ENCODE measurements at regions not wholly inside any gene's neighbourhood (a gene's known extent, or its start where the extent isn't known, plus 50 kb on each side); places are given as distances from the start of the nearest gene placed in this dataset.
A peak's percentile ranks its signal among the peaks of the same experiment; 100 is the strongest.
"Not testable (repeated sequence)": the region's sequence is repeated elsewhere in the genome, so short reads cannot be mapped to it uniquely, and the experiment has no call there.

DNA sequence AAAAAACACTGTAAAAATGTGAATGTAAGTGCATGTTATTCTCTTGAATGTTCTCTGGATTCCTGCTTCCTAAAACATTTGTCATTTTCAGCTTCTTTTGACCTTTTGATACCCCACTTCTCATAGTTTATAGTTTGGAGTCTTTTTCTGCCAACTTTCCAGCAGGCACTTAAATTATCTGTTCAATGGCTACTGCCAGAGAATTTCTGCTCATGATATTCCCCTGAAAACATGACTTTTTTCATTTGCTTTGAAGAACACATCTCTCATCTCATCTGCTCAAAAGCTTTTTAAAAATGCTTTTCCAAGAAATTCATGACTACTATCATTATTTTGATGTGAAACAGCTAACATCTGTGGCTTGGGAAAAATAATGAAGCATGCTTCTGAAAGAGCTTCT, 269.7 kb upstream of the PCDH7 start:
- DNase-seq (ENCODE audit: low spot score): no peak

DNA sequence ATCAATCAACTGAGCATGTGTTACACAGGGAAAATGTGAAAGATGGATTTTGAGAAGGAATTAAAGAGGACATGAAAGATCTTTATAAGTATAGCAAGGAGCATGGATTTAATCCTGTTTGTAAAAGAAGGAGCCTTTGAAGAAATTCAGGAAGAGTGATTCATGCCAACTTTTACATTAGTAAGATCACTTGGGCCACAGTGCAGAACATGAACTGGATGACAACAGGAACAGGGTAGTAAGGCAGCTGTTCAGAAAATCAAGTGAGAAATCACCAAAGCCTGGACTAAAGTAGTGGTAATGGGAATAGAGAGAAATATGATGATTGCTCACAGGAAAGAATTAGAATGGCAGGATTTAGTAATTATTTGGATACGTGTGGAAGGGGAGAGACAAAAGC, 265.7 kb upstream of the PCDH7 start:
- no peak for DNase-seq (ENCODE audit: low spot score)

DNA sequence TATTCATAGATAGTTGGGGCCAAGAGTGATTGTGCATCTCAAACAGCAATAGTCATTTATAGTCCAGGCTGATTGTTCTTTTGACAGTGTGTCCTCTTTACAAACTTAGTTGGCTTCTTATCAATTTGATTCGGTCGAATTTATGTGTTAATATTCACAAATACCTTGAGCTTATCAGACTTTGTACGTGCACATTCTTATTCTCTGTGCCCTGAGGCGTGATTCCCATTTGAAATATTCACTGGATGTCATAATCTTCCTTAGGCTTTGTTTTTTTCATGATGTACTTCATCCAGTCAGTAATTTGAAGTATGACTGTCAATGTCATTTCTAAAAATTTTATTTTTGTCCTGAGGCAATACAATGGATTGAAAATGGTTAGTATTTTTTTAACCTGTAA, 263.5 kb upstream of the PCDH7 start:
- no peak for DNase-seq (ENCODE audit: low spot score)

DNA sequence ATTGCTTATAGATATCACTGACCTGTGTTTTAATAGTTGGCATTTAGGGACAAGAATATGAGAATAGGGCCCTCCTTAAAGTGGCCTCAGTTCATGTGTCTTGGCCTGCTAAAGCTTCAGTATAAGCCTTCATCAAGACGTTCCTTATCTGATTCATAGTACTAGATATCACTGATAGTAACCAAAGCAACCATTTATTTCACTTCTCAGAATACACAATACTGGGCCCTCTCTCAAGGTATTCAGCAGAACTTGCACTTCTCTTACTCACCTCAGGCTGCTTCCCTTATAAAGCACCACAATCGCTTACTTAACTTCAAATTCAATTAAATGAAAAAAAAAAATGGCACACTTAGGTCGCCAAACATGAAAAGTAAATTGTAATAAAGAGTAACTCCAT, 259.4 kb upstream of the PCDH7 start:
- no peak for DNase-seq (ENCODE audit: low spot score)

DNA sequence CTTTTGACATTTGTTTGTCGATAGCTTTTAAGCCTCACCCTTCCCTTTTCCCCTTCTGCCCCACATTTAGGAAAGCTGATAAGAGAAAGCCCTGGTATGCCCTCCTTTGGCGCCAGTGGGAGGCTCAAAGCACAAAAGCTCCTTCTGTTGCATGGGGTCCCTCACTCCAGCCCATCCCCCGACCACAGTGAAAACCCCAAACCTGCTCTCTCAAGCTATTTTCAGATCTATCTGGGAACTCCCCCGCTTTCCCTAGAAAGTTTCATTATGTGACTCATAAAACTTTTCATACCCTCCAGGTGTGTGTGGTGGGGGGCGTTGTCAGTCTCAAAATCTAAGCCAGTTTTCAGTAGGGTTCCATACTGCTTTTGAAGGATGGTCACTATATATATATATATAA, 259.0 kb upstream of the PCDH7 start:
- DNase-seq (ENCODE audit: low spot score): no peak

DNA sequence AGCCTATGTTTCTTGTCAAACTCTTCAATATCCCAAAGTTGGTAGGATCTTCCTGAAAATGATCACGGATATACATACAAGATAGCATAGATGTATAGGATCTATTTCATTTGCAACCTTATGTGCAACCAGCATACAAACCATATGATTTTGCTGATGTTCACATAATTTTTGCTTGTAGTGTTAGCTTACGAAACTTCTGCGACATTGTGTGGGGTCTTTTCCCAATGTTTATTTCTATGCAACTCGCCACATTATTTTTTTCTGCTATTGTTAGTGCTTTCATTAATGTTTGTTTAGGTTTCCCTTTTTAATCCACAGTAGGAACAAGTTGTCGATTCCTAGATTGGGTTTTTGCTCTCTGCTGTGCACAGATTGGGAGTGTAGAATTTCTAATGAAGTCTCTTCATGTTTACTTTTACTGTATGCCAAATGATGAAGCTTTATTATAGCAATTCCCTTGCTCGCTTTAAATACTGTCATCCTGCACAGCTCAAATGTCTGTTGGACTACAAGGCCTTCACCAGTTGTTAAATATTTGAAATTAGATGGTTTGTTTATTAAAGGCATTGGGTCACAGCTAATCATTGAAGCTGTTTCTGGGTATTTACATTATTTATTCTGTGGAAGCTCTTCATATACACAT, 257.6 kb upstream of the PCDH7 start:
- no peak for DNase-seq (ENCODE audit: low spot score)

DNA sequence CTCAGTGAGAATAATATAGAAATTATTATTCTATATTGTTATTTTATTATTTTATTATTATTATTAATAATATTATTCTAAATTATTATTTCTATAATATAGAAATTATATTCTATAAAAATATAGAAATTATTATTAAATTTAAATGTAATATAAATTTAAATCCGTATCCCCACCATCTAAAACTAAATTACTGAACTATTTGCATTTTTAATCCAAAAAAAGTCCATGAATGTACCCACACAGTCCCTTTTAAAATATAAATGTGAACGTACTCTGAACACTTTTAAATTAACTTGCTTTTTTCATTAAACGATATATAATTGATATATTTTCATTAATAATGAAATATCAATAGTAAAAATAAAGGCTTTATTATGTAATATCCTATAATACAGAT, 248.3 kb upstream of the PCDH7 start:
- DNase-seq (ENCODE audit: low spot score): no peak

DNA sequence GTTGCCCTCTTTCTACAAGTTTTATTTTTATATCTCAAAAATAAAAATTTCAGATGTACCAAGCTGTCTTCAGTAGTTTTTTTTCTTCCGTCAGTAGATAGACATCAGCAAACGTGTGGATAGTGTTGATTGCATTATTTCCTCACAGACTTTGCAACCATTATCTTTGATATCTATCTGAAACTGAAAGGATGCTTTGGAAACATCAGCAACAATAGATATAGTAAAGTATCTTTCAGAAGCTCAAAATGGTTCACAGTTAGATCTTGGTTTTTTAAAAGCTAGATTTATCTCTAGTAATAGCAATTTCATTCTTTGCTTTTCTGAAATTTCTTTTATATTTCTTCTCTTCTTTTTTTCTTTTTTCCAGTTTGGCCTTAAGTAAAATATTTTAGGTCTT, 246.9 kb upstream of the PCDH7 start:
- DNase-seq (ENCODE audit: low spot score): no peak

DNA sequence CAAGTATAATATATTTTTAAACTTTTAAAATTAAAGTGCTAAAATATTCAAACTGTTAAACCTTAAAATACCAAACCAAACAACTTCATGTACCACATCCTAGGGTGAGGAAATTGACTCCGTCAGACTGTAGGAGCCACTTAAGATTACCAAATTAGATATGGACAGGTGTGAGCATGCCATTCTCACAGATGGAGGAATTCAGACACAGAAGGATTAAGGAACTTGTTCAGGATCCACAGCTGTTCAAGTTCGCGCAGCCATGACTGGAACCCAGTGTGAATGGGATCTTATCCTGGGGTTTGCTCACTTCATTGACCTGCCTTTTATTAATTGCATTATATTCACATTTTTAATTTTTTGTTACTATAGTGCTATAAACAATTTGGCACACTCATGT, 224.9 kb upstream of the PCDH7 start:
- DNase-seq (ENCODE audit: low spot score): no peak

DNA sequence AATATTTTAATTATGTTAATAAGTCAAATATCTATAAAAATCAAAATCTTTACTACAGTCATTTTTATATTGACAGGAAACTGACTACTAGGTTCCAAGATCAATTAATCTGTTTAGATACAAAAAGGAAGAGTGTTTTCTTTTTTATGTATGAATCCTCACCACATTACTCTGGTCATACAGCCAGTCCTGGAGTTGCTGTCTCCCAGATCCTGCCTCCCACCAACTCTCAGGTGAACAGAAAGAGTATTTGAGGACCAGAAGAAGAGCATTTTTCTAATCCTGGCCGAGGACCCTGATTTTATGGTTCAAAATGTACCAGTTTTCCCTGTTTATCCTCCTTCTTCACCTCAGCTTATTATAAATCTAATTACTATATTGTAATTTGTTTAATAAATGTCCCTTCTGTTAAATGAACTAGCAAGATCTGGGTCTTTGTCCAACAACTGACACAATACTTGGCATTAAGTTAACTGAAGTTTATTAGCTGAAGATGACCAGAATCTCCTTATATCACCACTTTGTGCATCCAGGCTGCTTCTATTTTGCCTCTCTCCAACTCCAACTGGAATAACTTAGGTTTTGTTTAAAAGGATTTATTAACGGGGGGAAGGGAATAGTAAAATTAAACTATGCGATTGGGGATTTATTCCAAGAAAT, 224.4 kb upstream of the PCDH7 start:
- DNase-seq (ENCODE audit: low spot score): no peak

DNA sequence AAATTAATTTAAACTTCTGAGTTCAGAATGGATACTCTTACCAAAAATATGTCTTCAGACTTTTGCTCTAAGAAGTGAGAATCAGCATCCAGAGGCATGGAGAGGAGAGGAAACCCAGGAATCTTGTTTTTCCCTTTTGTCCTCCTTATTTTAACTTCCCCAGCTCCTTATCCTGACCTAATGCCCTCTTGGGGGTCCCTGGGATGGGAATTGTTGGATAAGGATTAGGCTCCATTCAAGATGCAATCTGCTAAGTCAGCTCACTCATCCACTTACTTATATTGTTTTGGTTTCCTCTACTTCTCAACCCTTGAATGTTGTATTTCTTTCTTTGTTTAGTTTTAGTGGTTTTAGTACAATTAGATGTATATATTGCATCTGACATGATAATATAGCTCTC, 208.4 kb upstream of the PCDH7 start:
- DNase-seq (ENCODE audit: low spot score): no peak

DNA sequence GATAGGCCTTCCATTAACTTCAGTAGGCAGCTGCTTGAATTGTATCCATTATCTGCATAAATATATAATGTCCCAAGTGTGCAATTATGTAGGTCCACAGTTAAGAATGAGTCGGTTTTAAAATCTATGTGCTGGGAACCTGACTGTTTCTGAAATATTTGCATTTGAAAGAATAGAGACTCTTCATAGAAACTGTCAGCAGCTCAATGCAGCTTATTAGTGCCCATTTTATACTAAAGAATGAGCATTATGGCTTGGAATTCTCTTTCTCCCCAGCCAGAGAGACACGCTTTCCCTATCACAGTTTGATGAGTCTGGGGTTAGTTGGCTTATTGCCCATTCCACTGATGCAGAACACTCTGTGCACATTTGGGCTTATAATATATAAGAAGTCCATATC, 202.0 kb upstream of the PCDH7 start:
- no peak for DNase-seq (ENCODE audit: low spot score)

DNA sequence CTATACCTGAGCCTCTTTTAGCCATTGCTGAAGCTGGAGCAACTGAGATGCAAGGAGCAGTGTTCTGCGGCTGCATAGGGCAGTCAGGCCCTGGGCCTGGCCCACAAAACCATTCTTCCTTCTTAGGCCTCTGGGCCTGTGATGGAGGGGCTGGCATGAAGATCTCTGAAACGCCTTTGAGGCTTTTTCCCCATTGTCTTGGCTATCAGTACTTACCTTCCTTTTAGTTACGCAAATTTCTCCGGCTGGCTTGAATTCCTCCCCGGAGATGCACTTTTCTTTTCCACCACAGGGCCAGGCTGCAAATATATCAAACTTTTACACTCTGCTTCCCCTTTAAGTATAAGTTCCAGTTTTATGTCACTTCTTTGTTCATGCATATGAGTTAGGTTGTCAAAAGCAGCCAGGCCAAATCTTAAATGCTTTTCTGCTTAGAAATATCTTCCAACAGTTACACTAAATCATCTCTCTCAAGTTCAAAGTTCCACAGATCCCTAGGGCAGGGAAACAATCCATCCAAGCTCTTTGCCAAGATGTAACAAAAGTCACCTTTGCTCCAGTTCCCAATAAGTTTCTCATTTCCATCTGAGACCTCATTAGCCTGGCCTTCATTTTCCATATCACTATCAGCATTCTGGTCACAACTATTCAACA, 194.4 kb upstream of the PCDH7 start:
- DNase-seq (ENCODE audit: low spot score): no peak

DNA sequence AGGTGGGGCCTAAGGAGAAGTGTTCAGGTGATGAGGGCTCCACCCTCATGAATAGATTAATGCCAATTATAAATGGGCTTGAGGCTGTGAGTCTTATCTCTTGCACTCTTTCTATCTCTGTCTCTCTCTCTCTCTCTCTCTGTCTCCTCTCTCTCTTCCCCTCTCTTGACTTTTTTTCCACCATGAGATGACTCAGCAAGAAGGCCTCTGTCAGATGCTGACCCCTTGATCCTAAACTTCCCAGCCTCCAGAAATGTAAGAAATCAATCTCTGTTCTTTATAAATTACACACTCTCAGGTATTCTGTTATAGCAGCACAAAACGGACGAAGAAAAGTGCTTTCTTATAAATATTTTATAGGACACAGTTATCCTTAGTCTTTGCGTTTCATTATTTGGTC, 184.9 kb upstream of the PCDH7 start:
- no peak for DNase-seq (ENCODE audit: low spot score)

DNA sequence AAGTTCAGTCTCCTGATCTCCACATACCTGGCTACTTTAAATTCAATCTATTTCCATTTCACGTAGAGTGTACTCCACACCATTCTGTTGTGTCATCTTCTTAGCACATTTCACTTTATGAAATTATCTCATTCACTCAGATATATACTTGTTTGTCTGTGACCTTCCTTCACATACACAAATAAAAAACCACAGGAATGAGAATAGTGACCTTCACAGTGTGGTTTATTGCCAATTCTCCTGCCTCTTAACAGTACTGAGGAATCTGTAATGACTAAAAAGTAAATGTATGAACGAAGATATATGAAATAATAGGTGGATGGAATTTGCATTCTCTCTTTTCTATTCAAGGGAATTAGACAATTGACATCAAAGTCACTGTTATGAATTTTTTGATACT, 183.9 kb upstream of the PCDH7 start:
- DNase-seq (ENCODE audit: low spot score): no peak

DNA sequence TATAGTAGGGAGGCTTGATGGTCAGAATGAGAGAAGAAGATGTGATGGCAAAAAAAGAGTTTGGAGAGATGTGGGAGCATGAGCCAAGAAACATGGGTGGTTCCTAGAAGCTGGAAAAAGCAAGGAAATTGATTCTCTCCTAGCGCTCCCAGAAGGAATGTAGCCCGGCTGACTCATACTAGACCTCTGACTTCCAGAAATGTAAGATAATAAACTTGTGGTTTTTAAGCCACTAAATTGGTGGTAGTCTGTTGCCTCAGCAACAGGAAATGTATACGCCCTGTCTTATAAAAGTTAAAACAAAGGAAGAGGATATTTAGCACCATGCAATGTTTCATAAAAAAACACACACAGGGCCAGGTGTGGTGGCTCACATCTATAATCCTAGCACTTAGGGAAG, 182.7 kb upstream of the PCDH7 start:
- DNase-seq (ENCODE audit: low spot score): peak; percentile 3

DNA sequence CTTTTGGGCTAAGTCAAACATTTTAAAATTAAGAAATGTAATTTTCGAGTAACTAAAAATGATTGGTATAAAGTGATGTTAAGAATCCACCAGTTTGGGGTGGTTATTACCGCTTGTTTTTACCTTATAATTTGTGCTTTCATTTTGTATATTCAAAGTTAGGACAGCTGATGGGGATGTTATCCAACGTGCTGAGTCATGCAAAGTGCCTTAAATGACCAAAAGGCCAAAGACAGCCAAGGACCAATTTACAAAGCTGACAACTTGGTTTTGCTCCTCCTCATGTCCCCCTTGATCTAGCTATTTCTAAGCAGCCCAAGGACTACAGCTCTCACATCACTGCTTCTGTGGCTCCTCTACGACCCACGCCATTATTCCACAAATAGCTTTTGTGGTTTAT, 181.4 kb upstream of the PCDH7 start:
- DNase-seq (ENCODE audit: low spot score): no peak

DNA sequence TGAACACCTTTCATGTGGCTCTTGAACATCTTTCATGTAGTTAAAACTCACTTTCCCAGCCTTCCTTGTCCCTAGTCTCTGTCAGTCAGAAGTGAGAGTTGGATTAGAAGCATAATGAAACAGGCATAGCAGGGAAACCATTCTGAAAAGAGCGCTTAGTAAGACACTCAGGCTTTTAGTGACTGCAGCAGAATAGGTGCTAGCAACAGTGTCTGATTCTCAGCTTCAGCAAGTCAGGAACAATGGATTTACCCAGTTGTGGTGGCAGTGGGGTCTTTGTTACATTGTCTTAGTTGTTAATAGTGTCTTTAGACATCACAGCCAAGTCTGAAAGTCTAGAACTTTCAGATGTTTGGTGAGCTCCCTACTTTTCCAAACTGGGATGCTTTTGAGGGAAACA, 177.1 kb upstream of the PCDH7 start:
- DNase-seq (ENCODE audit: low spot score): no peak

DNA sequence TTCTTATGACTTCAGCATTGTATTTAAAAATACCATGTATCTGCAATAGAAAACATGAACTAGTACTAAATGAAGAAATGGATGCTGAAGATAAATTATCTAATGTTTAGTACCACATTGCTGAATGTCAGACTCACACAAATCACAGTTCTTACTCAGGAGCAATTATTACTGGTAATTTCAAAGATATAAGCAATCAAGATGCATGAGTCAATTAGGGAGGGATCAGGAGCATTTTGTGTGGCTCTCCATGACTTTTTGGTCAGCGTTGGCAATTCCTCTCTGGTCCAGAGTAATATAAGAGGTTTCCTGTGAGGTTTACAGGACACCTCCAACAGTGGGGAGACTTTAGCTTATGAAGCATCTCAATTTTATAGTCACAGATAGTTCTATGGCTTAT, 167.0 kb upstream of the PCDH7 start:
- no peak for DNase-seq (ENCODE audit: low spot score)

DNA sequence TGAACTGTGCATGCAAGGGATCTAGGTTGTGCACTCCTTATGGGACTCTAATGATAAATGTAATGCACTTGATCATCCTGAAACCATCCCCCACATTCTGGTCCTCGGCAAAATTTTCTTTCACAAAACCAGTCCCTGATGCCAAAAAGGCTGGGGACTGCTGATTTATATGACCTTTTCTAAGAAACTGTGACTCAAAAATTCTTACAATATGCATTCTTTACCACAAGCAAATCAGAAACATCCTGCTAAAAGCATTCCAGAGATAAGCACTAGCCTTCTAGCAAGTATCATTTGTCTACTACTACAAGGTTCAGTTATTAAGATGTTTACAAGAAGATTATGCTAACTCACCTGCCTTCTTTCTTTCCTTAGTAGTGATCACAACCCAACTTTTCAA, 166.5 kb upstream of the PCDH7 start:
- DNase-seq (ENCODE audit: low spot score): no peak

DNA sequence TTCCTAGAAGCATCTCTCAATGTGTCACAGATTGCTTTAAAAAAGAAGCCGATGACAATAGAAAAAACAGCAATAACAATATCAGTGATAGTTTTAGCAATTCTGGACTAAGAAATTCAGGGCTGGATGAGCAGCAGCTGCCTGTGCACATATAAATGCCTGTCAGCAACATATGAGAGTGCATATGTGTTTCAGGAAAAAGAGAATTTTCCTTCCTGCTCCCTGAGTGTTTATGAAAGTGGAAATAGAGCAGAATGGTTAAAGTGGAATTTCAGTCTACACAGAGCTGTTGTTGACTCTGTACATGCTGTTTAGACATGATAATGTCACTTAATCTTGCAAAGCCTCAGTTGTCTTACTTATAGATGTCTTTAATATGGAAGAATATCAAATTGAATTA, 164.4 kb upstream of the PCDH7 start:
- DNase-seq (ENCODE audit: low spot score): no peak

DNA sequence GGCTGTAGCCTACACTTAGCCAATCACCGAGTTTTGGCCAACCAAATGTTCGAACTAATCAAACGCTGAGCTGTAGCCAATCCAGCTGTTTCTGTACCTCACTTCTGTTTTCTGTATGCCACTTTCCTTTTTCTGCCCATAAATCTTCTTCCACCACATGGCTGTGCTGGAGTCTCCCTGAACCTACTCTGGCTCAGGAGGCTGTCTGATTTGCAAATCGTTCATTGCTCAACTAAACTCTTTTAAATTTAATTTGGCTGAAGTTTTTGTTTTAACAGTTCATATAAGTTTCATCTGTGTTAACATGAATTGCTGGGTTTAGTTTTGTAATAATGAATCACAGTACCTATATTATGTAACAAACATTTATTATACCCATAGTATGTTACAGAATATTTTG, 160.7 kb upstream of the PCDH7 start:
- no peak for DNase-seq (ENCODE audit: low spot score)

DNA sequence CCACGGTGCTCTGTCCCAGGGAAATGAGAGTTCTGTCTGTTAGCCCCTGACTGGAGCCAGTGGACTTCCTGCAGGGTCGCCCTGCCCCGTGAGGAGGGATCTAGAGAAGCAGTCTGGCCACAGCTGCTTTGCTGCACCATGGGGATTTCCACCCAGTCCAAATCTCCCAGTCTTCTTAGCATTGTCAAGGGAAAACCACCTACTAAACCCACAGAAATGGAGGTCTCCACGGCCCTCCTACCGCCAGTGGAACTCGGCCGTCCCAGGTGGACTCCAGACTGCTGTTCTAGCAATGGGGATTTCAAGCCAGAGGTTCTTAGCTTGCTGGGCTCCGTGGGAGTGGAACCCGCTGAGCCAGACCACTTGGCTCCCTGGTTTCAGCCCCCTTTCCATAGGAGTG, 133.3 kb upstream of the PCDH7 start:
- no peak for DNase-seq (ENCODE audit: low spot score)

DNA sequence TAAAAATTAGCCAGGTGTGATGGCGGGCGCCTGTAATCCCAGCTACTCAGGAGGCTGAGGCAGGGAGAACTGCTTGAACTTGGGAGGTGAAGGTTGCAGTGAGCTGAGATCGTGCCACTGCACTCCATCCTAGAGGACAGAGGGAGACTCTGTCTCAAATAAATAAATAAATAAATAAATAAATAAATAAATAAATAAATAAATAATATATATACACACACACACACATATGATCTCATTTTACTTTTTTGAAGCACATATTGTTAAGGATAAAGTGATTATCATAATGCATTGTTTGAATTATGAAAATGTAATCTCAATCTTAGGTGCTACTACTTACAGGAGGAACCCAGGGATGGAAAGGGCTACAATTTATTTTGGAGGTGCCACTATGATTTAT, 130.5 kb upstream of the PCDH7 start:
- not testable (repeated sequence) for DNase-seq (ENCODE audit: low spot score)
